ENCODE measurements at regions not wholly inside any gene's neighbourhood (a gene's known extent, or its start where the extent isn't known, plus 50 kb on each side); places are given as distances from the start of the nearest gene placed in this dataset.

GRCh38 chr5:27406020-27406419 is 367.6 kb upstream of the CDH9 start (continued):
- TF ChIP-seq KDM5A (IDR thresholded peaks at IDR 0.05; ENCODE audit: low read length) (no peak), CHD7 (IDR thresholded peaks at IDR 0.05; ENCODE audit: insufficient replicate concordance, low read length) (no peak), RNF2 (IDR thresholded peaks at IDR 0.05; ENCODE audit: borderline replicate concordance, low read depth, low read length, missing control alignments, poor library complexity, severe bottlenecking) (no peak), EGR1 (IDR thresholded peaks at IDR 0.05; ENCODE audit: borderline replicate concordance, low read depth, low read length) (no peak)

All from H1 (cell line).